ENCODE measurements at regions not wholly inside any gene's neighbourhood (a gene's known extent, or its start where the extent isn't known, plus 50 kb on each side); places are given as distances from the start of the nearest gene placed in this dataset.

DNA sequence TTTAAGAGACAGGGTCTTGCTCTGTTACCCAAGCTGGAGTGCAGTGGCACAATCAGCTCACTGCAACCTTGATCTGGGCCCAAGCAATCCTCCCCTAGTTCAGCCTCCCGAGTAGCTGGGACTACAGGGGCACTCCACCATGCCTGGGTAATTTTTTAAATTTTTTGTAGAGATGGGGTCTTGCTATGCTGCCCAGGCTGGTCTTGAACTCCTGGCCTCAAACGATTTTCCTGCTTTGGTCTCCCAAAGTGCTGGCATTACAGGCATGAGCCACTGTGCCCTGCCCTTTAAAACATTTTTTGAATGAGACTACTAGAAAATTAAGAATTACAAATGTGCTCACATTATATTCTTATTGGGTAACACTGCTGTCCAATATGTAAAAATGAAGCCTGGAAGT is 161.7 kb upstream of the FAM20A start:
- TF ChIP-seq, protein P1, sequence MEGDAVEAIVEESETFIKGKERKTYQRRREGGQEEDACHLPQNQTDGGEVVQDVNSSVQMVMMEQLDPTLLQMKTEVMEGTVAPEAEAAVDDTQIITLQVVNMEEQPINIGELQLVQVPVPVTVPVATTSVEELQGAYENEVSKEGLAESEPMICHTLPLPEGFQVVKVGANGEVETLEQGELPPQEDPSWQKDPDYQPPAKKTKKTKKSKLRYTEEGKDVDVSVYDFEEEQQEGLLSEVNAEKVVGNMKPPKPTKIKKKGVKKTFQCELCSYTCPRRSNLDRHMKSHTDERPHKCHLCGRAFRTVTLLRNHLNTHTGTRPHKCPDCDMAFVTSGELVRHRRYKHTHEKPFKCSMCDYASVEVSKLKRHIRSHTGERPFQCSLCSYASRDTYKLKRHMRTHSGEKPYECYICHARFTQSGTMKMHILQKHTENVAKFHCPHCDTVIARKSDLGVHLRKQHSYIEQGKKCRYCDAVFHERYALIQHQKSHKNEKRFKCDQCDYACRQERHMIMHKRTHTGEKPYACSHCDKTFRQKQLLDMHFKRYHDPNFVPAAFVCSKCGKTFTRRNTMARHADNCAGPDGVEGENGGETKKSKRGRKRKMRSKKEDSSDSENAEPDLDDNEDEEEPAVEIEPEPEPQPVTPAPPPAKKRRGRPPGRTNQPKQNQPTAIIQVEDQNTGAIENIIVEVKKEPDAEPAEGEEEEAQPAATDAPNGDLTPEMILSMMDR (IDR thresholded peaks at IDR 0.05) = no peak
- TF ChIP-seq POLR2A (IDR thresholded peaks at IDR 0.05) = no peak

All from lower leg skin (tissue), 3 donors.